AG04449 (cell line): ENCODE measurements at regions not wholly inside any gene's neighbourhood (a gene's known extent, or its start where the extent isn't known, plus 50 kb on each side); places are given as distances from the start of the nearest gene placed in this dataset.

Experiments used
- CTCF ChIA-PET: fragments of 350-600 bp; formaldehyde crosslinking; extraction: SDS; loops from one replicate; lab custom pipeline; 2021; ENCODE audit warnings: antibody characterized with exemption; lab: Yijun Ruan, JAX
- POLR2A ChIA-PET: fragments of 400-600, 350-600 bp; formaldehyde crosslinking; extraction: SDS; loops from one replicate; lab custom pipeline; 2020; ENCODE audit warnings: antibody characterized with exemption, inconsistent platforms; lab: Yijun Ruan, JAX
- DNase-seq: peaks from one replicate; pipeline ENCODE4 v3.0.0-alpha.2; 2010; ENCODE audit warnings: low read depth, low spot score
- H3K4me3 ChIP-seq: 2 replicates; pipeline ENCODE4 v1.5.1; 2011; ENCODE audit warnings: low read depth, mild to moderate bottlenecking, control low read depth, low read length
- TF ChIP-seq, protein P1 (sequence below): IDR thresholded peaks from one replicate; pipeline ENCODE4 v1.5.1; 2011; ENCODE audit warnings: mild to moderate bottlenecking, moderate library complexity, low read length, control low read depth, inconsistent platforms; ENCODE audit not compliant: insufficient read depth; ENCODE audit errors: missing control alignments

DNA sequence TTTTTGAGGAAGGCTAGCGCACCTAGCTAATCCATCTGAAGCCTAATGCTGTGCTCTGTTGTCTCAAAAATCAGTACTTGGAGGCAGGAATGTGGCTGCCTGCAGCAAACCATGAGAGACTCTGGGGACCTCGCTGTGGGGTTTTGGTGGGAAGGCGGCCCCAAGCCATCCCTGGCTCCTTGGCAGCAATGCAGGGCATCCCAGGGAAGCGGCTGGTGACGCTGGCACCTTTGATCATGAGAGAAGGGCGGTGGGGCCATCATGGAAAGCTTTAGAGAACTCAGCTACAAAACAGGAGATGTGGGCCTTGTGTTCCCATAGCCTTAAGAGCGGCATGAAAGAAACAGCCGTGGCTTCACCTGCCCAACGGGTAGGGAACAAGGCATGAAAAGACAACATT lies 101.1 kb upstream of the SFSWAP start:
- CTCF ChIA-PET, result interaction anchor here (3.0 kb wide), 1 partner anchor 220 kb away, joined by 9 read pairs; no protein-coding TSS in a partner anchor
- POLR2A ChIA-PET, result no interaction called here
- TF ChIP-seq, protein P1, sequence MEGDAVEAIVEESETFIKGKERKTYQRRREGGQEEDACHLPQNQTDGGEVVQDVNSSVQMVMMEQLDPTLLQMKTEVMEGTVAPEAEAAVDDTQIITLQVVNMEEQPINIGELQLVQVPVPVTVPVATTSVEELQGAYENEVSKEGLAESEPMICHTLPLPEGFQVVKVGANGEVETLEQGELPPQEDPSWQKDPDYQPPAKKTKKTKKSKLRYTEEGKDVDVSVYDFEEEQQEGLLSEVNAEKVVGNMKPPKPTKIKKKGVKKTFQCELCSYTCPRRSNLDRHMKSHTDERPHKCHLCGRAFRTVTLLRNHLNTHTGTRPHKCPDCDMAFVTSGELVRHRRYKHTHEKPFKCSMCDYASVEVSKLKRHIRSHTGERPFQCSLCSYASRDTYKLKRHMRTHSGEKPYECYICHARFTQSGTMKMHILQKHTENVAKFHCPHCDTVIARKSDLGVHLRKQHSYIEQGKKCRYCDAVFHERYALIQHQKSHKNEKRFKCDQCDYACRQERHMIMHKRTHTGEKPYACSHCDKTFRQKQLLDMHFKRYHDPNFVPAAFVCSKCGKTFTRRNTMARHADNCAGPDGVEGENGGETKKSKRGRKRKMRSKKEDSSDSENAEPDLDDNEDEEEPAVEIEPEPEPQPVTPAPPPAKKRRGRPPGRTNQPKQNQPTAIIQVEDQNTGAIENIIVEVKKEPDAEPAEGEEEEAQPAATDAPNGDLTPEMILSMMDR, result no peak
- DNase-seq, result no peak
- no peak overlapping the region for H3K4me3 ChIP-seq

DNA sequence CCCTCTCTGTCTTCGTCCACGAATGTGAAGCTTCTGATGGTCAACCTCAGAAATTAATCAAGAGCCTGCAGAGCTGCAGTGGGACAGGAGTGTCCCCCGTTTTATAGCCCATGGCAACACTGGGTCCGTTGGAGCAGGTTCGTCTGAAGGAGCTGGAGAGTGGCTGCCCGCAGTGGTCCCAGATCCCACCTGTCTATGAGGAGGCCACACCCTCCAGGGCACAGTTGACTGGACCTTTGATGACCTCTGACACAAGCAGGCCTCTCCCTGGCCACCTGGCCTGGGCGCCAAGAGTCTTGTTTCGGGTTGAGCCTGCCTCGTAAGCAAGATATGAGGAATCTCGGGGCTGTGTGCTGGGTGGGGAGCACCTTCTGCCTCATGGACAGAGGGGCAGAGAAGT lies 100.7 kb upstream of the SFSWAP start:
- H3K4me3 ChIP-seq, result no peak overlapping the region
- TF ChIP-seq, protein P1, result no peak
- CTCF ChIA-PET, result interaction anchor here (3.0 kb wide), 1 partner anchor 220 kb away, joined by 9 read pairs; no protein-coding TSS in a partner anchor
- DNase-seq, result no peak
- POLR2A ChIA-PET, result no interaction called here

DNA sequence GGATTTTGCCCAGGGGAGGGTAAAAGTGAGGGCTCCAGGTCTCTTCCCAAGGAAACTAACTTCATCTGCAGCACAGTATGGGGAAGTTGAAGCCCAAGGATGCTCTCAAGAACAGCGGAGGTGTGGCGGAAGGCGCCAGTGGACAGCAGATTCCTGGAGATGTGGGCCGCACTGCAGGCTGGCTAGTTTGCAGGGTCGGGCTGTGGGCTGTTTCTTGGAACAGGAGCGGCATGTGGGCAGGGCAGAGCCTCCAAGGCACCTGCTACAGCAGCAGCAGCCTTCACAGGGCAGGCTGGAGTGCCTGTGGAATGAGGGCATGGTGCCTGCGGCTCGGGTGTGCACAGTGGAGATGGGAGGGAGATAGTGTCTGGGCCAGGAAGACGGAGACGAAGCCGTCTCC lies 100.0 kb upstream of the SFSWAP start:
- ChIA-PET POLR2A (no interaction called here), CTCF (no interaction called here)
- TF ChIP-seq, protein P1, result no peak
- H3K4me3 ChIP-seq, result no peak overlapping the region
- DNase-seq, result no peak

DNA sequence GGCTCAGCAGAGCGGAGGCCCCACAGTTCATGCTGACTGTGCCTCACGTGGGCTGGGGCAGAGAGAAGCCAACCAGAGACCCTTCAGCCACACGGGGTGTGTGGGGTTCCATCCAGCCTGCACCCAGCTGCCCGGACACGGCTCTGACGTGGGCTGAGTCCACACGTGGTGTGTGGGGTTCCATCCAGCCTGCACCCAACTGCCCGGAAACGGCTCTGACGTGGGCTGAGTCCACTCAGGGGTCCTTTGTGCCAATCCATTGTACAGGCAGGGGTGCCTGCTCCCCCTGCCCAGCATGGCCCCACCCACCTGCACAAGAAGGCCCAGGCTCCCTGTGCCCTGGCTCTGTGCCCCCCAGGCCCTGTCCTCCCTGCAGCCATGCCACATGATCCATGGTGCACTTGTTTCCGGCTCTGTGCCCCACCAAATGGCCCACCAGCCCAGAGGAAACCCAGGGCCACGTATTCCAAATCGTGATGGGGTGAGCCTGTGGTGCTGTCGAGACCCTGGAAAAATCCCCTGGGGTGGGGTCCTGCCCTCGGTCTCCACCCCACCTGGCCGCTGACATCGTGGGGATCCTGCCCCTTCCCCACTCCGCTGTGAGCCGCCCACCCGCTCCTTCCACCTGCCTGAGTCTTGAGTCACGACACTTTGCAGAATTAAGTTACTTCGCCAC lies 99.3 kb upstream of the SFSWAP start:
- ChIA-PET CTCF (no interaction called here), POLR2A (no interaction called here)
- no peak for DNase-seq
- TF ChIP-seq, protein P1, result no peak
- no peak overlapping the region for H3K4me3 ChIP-seq

DNA sequence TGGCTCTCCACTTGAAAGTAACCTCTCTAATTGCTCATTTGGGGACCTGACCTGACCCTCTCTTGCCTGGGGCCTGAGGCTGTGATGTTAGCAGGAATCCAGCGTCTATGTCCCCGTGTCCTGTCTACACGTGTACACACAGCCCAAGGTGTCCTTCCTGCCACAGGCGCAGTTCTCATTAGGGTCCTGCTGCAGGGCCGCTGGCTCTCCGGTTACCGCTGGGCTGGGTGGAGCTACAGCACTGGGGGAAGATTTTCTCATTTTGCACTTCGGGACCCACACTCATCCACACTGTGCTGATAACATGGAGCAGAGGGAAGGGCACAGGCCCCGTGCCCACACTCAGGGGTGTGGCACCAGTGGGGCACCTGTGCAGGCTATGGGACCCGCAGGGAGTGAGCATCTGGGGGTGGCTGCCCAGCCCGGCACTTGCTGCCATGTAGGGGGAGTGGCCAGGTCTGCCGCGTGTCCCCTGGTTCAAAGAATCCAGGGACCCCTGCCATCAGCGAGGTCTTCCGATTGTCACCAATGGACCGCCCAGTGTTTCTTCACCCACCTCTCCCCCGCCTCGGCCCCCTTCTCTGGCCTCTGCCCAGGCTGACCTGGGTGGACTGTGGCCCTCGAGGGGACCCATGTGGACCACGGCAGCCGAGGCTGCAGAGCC lies 98.7 kb upstream of the SFSWAP start:
- no peak for DNase-seq
- POLR2A ChIA-PET, result no interaction called here
- H3K4me3 ChIP-seq, result no peak overlapping the region
- CTCF ChIA-PET, result no interaction called here
- TF ChIP-seq, protein P1, result no peak

DNA sequence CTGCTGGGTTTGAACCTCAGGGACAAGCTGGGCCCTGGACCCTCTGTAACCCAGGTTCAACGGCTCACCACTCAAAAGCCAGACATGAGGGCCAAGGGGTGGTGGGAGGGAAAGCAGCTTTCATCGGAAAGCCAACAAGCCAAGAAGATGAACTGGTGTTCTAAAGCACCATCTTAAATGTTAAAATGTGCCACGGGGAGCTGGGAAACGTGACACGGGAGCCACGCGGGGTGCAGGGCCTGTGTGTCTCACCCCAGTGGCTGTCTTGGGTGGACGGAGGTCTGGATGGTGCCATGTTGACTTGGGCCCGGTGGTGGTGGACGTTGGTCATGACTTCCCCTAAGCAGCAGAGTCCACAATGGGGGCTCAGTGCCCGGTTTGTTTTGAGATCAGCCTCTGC lies 97.7 kb upstream of the SFSWAP start:
- TF ChIP-seq, protein P1, result no peak
- no peak for DNase-seq
- ChIA-PET POLR2A (no interaction called here), CTCF (no interaction called here)
- H3K4me3 ChIP-seq, result no peak overlapping the region
